GM12878 (cell line): ENCODE measurements at regions not wholly inside any gene's neighbourhood (a gene's known extent, or its start where the extent isn't known, plus 50 kb on each side); places are given as distances from the start of the nearest gene placed in this dataset.

Experiments
- ASH2L ChIP-seq: fragments of 300-600, 200-600 bp; sonication (generic); IDR thresholded peaks from 2 replicates; pipeline ENCODE4 v1.6.1; 2017; ENCODE audit warnings: low read depth, mild to moderate bottlenecking, borderline replicate concordance
- NRF1 ChIP-seq: conservative IDR thresholded peaks from 2 replicates; pipeline ENCODE4 v1.6.1; 2011; ENCODE audit warnings: mild to moderate bottlenecking, low read depth, low read length, improper control_type of control experiment
- POLR2AphosphoS5 ChIP-seq: IDR thresholded peaks from 2 replicates; pipeline ENCODE4 v1.6.1; 2011; ENCODE audit warnings: mild to moderate bottlenecking, low read length, inconsistent platforms
- SIN3A ChIP-seq: IDR thresholded peaks from 2 replicates; pipeline ENCODE4 v1.6.1; 2012; ENCODE audit warnings: low read depth, low read length, improper control_type of control experiment
- ZNF622 ChIP-seq: fragments of 450-650 bp; IDR thresholded peaks from 2 replicates; pipeline ENCODE4 v1.6.1; 2017; ENCODE audit warnings: mild to moderate bottlenecking, inconsistent platforms
- TF ChIP-seq, protein P1 (sequence below): IDR thresholded peaks from 2 replicates; pipeline ENCODE4 v1.6.1; 2011; ENCODE audit warnings: borderline replicate concordance, low read depth, mild to moderate bottlenecking, moderate library complexity, low read length; ENCODE audit not compliant: insufficient read depth, poor library complexity, severe bottlenecking

DNA sequence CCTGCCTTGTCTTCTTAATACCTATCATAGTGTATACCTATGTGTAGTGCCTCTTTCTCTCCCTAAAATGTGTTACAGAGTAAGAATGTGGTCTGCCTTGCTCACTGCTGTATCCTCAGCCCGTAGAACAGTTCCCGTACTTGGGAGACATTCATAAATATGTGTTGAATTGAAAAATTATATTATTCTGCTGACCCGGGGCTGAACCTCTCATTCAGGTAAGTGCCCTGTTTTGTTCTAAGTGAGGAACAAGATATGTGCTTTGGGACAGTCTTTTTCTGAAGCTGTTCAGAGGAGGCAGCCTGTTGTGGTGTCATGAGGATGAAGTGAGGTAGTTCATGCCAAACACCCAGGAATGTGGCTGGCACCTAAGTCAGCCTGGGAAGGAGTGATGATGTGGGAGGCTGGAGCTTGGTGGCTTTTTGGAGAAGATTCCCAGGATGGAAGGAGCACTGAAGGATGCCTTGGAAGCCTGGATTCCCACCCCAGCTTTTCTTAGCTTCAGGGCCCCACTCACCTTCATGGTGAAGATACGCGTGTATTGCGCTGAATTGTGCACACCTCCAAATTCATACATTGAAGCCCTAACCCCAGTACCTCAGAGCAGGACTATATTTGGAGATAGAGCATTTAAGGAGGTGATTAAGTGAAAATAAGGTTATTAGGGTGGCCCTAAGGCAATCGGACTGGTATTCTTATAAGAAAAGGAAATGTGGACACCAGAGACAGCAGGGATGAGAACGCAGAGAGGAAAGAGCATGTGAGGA lies 166.3 kb downstream of the DDX1 start:
- TF ChIP-seq ZNF622, result no peak
- no peak for TF ChIP-seq NRF1
- no peak for TF ChIP-seq POLR2AphosphoS5
- no peak for TF ChIP-seq SIN3A
- no peak for TF ChIP-seq ASH2L
- TF ChIP-seq, protein P1, sequence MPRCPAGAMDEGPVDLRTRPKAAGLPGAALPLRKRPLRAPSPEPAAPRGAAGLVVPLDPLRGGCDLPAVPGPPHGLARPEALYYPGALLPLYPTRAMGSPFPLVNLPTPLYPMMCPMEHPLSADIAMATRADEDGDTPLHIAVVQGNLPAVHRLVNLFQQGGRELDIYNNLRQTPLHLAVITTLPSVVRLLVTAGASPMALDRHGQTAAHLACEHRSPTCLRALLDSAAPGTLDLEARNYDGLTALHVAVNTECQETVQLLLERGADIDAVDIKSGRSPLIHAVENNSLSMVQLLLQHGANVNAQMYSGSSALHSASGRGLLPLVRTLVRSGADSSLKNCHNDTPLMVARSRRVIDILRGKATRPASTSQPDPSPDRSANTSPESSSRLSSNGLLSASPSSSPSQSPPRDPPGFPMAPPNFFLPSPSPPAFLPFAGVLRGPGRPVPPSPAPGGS, result no peak
